Natural killer cell treated with Interleukin-12 subunit alpha and Interleukin-12 subunit beta and Interleukin-15 and Interleukin-18, amount 100 ng/mL, for 72 hours (primary cell): ENCODE measurements at regions not wholly inside any gene's neighbourhood (a gene's known extent, or its start where the extent isn't known, plus 50 kb on each side); places are given as distances from the start of the nearest gene placed in this dataset.
"Not testable (repeated sequence)": the region's sequence is repeated elsewhere in the genome, so short reads cannot be mapped to it uniquely, and the experiment has no call there.

Experiments
- ATAC-seq, 2 donors: fragments of 150-1000 bp; cut with Tn5 transposase in 1 of 2; sonication (Bioruptor Pico), chemical (Tn5 transposase) in 1 of 2; 2 replicates each; pipeline ENCODE4 v1.10.0; 2021
- DNase-seq: peaks from one replicate; pipeline ENCODE4 v3.0.0; 2022; ENCODE audit warnings: low spot score
- H3K27ac Mint-ChIP-seq, 2 donors: 1 replicate in 1 of 2; 2 replicates in 1 of 2; pipeline ENCODE4 v1.8.0; 2022; ENCODE audit warnings: mixed read lengths in 2 of 2, mild to moderate bottlenecking in 1 of 2, moderate library complexity in 1 of 2
- H3K27me3 Mint-ChIP-seq, 2 donors: 1 replicate in 1 of 2; 2 replicates in 1 of 2; pipeline ENCODE4 v1.8.0; 2022; ENCODE audit warnings: mixed read lengths in 2 of 2
- H3K36me3 Mint-ChIP-seq: one replicate; pipeline ENCODE4 v1.8.0; 2022; ENCODE audit warnings: mixed read lengths
- H3K4me1 Mint-ChIP-seq, 2 donors: 1 replicate in 1 of 2; 2 replicates in 1 of 2; pipeline ENCODE4 v1.8.0; 2022; ENCODE audit warnings: low read depth in 2 of 2, mixed read lengths in 2 of 2, mild to moderate bottlenecking in 1 of 2
- H3K4me3 Mint-ChIP-seq: one replicate; pipeline ENCODE4 v1.8.0; 2022; ENCODE audit warnings: mixed read lengths
- H3K9me3 Mint-ChIP-seq: 2 replicates; pipeline ENCODE4 v1.8.0; 2022; ENCODE audit warnings: mixed read lengths

DNA sequence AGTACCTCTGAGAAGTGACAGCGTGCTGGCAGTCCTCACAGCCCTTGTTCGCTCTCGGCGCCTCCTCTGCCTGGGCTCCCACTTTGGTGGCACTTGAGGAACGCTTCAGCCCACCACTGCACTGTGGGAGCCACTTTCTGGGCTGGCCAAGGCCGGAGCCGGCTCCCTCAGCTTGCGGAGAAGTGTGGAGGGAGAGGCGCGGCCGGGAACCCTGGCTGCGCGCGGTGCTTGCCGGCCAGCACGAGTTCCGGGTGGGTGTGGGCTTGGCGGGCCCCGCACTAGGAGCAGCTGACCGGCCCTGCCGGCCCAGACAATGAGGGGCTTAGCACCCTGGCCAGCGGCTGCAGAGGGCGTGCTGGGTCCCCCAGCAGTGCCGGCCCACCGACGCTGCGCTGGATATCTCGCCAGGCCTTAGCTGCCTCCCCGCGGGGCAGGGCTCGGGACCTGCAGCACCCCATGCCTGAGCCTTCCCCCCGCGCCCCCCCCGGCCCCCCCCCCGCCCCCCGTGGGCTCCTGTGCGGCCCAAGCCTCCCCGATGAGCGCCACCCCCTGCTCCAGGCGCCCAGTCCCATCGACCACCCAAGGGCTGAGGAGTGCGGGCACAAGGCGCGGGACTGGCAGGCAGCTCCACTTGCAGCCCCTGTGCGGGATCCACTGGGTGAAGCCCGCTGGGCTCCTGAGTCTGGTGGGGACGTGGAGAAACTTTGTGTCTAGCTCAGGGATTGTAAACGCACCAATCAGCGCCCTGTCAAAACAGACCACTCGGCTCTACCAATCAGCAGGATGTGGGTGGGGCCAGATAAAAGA, 847.7 kb upstream of the CDH6 start:
- H3K4me3 Mint-ChIP-seq, H3K36me3 Mint-ChIP-seq, H3K4me1 Mint-ChIP-seq, H3K27me3 Mint-ChIP-seq, H3K27ac Mint-ChIP-seq, DNase-seq, ATAC-seq: not testable (repeated sequence)
- H3K9me3 Mint-ChIP-seq: peaks cover 12% of the 10 kb centered on the region

DNA sequence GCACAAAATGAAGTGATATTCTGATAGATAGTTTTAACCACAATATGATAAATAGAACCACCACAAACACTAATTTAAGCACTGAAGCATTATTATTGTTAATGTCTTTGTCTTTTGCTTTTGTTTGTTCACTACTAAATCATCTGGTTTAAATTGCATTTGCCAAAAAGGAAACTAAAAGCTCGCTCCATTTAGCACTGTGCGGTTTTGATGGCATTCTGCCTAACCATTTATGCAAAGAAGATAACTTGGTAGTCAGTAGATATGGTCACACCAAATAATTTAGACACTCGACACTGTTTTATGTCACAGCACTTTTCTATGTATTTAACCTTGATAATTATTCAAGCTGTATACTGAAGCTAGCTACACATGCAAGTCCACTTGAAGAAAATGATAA, 849.8 kb upstream of the CDH6 start:
- no peaks in the 10 kb centered on the region for H3K27me3 Mint-ChIP-seq
- DNase-seq (no peak), ATAC-seq (no peak)
- peaks cover 10% of the 10 kb centered on the region for H3K9me3 Mint-ChIP-seq
- no peak overlapping the region for H3K4me3 Mint-ChIP-seq
- no peak overlapping the region for H3K27ac Mint-ChIP-seq
- no peaks in the 10 kb centered on the region for H3K4me1 Mint-ChIP-seq
- peaks cover 2% of the 10 kb centered on the region for H3K36me3 Mint-ChIP-seq

DNA sequence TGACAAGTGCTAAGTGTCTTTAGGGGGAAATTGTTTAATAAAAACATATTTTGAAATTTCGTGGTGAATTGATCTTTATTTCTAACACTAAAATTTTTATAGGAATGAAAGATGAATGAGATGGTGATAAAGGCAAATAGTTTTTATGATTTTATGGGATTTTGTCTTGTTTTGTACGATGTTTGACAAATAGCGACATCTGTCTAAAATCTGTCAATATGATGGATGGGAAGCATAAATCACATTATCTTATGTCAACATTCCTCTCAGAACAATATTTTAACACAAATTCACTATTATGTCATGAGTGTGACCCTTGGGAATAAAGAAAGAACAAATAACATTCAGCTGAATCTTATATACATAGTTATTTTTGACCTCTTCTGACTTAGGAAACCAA, 852.0 kb upstream of the CDH6 start:
- H3K36me3 Mint-ChIP-seq: peaks cover 8% of the 10 kb centered on the region
- H3K27ac Mint-ChIP-seq: no peak overlapping the region
- no peak for ATAC-seq
- H3K27me3 Mint-ChIP-seq: no peaks in the 10 kb centered on the region
- no peak overlapping the region for H3K4me3 Mint-ChIP-seq
- H3K9me3 Mint-ChIP-seq: peaks cover 20% of the 10 kb centered on the region
- no peak for DNase-seq
- H3K4me1 Mint-ChIP-seq: no peaks in the 10 kb centered on the region

DNA sequence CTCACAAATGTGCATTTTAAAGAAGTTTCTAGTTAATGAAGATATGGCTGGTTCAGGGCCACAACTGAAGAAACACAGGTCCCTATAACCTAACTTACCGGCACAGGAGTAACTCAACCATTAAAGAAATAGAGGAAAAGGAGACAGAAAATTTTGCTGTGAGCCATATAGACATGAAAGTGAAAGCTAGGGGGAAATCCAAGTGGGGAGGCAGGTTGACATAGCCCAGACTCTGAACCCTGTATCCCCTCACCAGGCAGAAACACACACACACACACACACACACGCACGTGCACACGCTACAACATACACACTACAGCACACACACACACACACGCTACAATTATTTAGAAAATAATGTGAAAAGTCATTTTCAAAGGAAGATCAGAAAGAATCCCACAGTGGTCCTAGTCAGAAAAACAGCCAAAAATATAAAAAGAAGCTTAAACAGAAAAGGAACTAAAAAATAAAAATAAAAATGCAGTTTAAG, 856.4 kb upstream of the CDH6 start:
- no peak overlapping the region for H3K4me3 Mint-ChIP-seq
- peaks cover 20% of the 10 kb centered on the region for H3K9me3 Mint-ChIP-seq
- no peaks in the 10 kb centered on the region for H3K27me3 Mint-ChIP-seq
- peaks cover 10% of the 10 kb centered on the region for H3K36me3 Mint-ChIP-seq
- no peaks in the 10 kb centered on the region for H3K4me1 Mint-ChIP-seq
- ATAC-seq (no peak), DNase-seq (no peak)
- H3K27ac Mint-ChIP-seq: no peak overlapping the region

DNA sequence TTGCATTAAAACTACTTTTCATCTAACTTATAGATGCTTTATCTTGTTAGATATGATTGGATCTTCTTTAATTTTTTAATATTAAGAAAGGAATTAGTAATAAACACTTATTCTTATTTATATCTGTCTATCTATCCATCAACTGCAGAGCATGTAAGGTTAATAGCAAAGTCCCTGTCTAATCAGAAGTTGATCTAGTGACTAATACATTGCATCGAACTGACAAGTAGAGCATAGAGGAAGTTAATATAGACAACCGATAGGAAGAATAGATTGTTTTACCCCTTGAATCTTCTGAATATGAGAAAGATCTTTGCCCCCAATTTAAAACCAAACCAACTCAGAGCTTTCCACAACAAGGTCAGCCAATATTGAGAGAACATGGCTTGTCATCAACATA, 862.0 kb upstream of the CDH6 start:
- Mint-ChIP-seq H3K36me3 (peaks cover 2% of the 10 kb centered on the region), H3K27ac (no peak overlapping the region), H3K9me3 (peaks cover 13% of the 10 kb centered on the region), H3K27me3 (no peaks in the 10 kb centered on the region), H3K4me1 (no peaks in the 10 kb centered on the region), H3K4me3 (no peak overlapping the region)
- ATAC-seq: no peak
- DNase-seq: no peak

DNA sequence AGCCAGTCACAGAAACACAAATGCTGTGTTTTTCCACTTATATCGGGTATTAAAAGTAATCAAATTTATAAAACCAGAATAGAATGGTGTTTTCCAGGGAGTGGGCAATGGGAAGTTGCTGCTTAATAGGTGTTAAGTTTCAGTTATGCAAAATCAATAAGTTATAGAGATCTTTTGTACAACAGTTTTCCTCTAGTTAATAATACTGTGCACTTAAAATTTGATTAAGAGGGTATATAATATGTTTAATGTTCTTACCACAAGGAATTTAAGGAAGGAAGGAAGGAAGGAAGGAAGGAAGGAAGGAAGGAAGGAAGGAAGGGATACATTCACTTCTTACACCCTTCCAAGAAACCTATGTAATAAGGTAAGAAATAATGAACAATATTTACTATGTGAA, 867.7 kb upstream of the CDH6 start:
- no peaks in the 10 kb centered on the region for H3K27me3 Mint-ChIP-seq
- DNase-seq (no peak), ATAC-seq (no peak)
- H3K9me3 Mint-ChIP-seq: peaks cover 6% of the 10 kb centered on the region
- no peak overlapping the region for H3K27ac Mint-ChIP-seq
- no peaks in the 10 kb centered on the region for H3K4me1 Mint-ChIP-seq
- H3K36me3 Mint-ChIP-seq: no peaks in the 10 kb centered on the region
- H3K4me3 Mint-ChIP-seq: no peak overlapping the region

DNA sequence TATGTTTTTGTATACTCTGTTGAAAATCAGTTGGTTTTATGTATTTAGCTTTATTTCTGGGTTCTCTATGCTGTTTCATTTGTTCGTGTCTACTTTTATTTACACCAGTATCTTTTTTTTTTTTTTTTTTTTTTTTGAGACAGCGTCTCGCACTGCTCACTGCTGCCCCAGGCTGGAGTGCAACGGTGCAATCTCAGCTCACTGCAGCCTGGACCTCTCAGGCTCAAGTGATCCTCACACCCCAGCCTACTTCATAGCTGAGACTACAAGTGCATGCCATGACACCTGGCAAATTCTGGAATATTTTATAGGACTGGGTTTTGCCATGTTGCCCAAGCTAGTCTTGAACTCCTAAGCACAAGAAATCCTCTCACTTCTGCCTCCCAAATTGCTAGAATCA, 869.4 kb upstream of the CDH6 start:
- no peak for DNase-seq
- no peaks in the 10 kb centered on the region for H3K27me3 Mint-ChIP-seq
- no peak for ATAC-seq
- no peak overlapping the region for H3K4me3 Mint-ChIP-seq
- no peaks in the 10 kb centered on the region for H3K36me3 Mint-ChIP-seq
- no peak overlapping the region for H3K27ac Mint-ChIP-seq
- peaks cover 7% of the 10 kb centered on the region for H3K9me3 Mint-ChIP-seq
- no peaks in the 10 kb centered on the region for H3K4me1 Mint-ChIP-seq

DNA sequence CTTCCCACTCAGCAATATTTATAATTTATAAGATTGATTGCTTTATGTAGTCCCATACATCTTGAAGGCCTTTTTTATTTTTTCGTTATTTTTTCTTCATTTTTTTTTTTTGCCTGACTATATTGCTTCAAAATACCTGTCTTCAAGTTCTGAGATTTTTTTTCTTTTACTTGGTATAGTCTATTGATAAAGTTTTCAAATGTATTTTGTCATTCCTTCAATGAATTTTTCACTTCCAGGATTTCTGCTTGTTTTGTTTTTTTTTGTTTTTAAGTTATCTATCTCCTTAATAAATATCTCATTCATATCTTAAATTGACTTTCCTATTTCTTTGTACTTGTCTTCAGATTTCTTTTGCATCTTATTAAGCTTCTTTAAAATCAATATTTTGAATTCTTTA, 905.6 kb upstream of the CDH6 start:
- Mint-ChIP-seq H3K4me3 (no peak overlapping the region), H3K27ac (no peak overlapping the region), H3K9me3 (peaks cover 22% of the 10 kb centered on the region)

DNA sequence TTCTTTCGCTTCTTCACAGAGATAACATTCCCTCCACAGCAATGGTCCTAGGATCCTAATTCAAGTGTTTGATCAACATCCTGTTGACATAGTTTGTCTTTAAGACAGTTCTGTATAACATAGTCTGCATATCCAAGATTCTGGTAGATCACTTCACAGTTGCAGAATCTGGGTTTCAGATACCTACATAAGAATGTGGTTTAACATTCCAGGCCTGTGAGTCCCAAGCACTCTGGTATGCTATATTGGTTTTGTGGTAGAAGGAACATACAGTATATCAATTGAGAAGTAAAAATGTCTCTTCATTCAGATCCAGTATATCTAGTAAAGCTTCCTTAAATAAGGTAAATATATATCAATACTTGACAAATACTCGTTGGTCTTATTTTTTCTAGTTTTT, 914.2 kb upstream of the CDH6 start:
- H3K4me3 Mint-ChIP-seq: no peak overlapping the region
- ATAC-seq (no peak), DNase-seq (no peak)
- peaks cover 14% of the 10 kb centered on the region for H3K36me3 Mint-ChIP-seq
- H3K27me3 Mint-ChIP-seq: no peaks in the 10 kb centered on the region
- no peak overlapping the region for H3K27ac Mint-ChIP-seq
- H3K4me1 Mint-ChIP-seq: no peaks in the 10 kb centered on the region
- peaks cover 19% of the 10 kb centered on the region for H3K9me3 Mint-ChIP-seq

More for the DNA sequence above, 905.6 kb upstream of the CDH6 start:
- H3K27me3 Mint-ChIP-seq: no peaks in the 10 kb centered on the region
- H3K4me1 Mint-ChIP-seq: no peaks in the 10 kb centered on the region
- ATAC-seq (no peak), DNase-seq (no peak)
- H3K36me3 Mint-ChIP-seq: peaks cover 11% of the 10 kb centered on the region

DNA sequence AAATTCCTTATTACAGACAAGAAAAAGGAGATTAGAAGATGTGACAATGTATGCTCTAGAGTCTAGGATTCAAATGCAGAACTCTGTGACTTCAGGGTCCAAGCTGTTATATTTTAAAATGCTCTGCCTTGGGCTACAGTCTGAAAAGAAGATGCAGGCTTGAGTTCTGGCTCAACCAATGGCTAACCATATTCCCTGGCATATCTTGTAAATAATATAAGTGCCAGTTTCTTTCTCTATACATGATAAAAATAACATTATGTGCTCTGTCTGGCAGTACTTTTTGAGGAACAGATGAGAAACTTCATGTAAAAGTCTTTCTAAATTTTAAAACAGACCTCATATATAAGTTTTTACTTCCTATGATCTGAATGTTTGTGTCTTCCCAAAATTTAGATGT, 926.5 kb upstream of the CDH6 start:
- no peak overlapping the region for H3K4me3 Mint-ChIP-seq
- no peaks in the 10 kb centered on the region for H3K4me1 Mint-ChIP-seq
- H3K27ac Mint-ChIP-seq: no peak overlapping the region
- ATAC-seq (no peak), DNase-seq (no peak)
- peaks cover 17% of the 10 kb centered on the region for H3K36me3 Mint-ChIP-seq
- H3K27me3 Mint-ChIP-seq: no peaks in the 10 kb centered on the region
- peaks cover 17% of the 10 kb centered on the region for H3K9me3 Mint-ChIP-seq

DNA sequence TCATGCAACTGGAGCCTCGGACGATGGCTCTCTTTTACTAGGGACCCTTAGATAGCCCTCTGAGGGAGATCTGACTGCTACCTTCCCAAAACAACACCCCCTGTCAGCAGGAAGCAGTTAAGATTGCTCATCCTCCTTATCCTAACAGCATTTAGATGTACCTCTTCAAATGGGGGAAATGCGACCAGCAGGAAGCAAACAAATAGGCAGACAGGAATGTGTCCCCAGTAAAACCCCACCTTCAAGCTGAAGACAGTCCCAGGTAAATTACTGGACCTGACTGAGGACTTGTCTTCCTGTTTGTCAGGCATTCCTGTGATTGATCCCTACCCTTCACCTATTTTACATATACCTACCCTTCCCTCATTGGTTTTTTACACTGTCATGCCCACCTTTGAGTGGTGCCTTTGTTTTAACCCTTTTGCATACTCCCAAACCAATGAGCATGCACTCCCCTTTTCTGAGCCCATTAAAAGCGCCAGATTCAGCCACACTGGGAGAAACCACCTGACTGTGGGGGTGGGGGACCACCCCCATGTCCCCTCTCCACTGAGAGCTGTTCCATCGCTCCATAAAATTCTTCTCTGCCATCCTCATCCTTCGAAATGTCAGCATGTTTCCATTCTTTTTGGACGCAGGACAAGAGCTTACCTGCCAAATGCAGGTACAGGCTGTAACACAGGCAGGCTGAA, 954.0 kb upstream of the CDH6 start:
- Mint-ChIP-seq H3K27me3 (no peaks in the 10 kb centered on the region), H3K4me3 (no peak overlapping the region), H3K27ac (no peak overlapping the region), H3K4me1 (no peaks in the 10 kb centered on the region), H3K36me3 (peaks cover 11% of the 10 kb centered on the region), H3K9me3 (peaks cover 8% of the 10 kb centered on the region)
- no peak for ATAC-seq
- no peak for DNase-seq

DNA sequence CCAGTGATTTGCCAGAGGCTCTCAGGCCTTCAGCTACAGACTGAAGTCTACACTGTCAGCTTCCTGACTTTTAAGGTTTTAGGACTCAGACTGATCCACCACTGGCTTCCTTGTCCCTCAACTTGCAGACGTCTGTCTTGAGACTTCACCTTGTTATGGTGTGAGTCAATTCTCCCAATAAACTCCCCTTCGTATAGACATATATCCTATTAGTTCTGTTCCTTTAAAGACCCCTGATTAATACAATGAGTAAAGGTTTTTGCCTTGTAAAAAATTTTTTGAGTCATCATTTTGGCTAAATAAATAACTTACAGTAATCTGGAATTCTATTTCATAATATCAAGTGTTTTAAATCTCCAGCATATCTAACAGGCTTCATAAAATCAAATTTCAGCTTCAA, 956.3 kb upstream of the CDH6 start:
- Mint-ChIP-seq H3K9me3 (peaks cover 9% of the 10 kb centered on the region), H3K27me3 (no peaks in the 10 kb centered on the region), H3K4me3 (no peak overlapping the region), H3K4me1 (no peaks in the 10 kb centered on the region), H3K36me3 (peaks cover 11% of the 10 kb centered on the region), H3K27ac (no peak overlapping the region)
- DNase-seq: no peak
- ATAC-seq: no peak

DNA sequence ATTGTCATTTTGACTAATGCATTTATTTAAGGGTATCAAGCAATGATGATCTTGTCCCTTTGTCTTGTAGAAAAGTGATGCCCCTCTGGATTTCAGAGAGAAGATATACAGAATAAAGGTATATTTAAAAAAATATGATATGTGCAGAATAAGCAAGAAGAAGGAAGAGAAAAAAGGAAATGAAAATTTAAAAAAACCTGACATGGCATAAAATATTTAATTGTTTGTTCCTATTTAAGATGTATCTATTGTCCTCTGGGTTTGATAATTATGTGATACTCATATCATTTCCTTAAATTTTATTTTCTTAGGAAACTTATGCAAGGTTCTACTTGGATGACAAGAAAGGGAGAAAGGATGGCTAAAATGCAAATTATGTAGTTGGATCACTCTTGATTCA, 983.7 kb upstream of the CDH6 start:
- H3K4me3 Mint-ChIP-seq: no peak overlapping the region
- DNase-seq (no peak), ATAC-seq (no peak)
- H3K27ac Mint-ChIP-seq: no peak overlapping the region
- H3K9me3 Mint-ChIP-seq: peaks cover 35% of the 10 kb centered on the region
- H3K27me3 Mint-ChIP-seq: no peaks in the 10 kb centered on the region
- peaks cover 6% of the 10 kb centered on the region for H3K36me3 Mint-ChIP-seq
- no peaks in the 10 kb centered on the region for H3K4me1 Mint-ChIP-seq

DNA sequence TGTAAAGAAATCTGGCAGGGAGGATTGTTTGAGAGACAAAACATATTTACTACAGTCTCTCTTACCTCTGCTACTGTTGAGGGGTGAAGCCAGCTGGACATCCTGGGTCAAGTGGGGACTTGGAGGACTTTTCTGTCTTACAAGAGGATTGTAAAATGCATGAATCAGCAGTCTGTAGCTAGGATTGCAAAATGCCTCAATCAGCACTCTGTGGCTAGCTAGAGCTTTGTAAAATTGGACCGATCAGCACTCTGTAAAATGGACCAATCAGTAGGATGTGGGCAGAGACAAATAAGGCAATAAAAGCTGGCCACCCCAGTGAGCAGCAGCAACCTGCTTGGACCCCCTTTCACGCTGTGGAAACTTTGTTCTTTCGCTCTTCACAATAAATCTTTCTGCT, 995.8 kb upstream of the CDH6 start:
- Mint-ChIP-seq H3K27me3 (no peaks in the 10 kb centered on the region), H3K9me3 (peaks cover 11% of the 10 kb centered on the region), H3K27ac (no peak overlapping the region), H3K4me3 (no peak overlapping the region), H3K36me3 (peaks cover 8% of the 10 kb centered on the region), H3K4me1 (no peaks in the 10 kb centered on the region)
- DNase-seq (no peak), ATAC-seq (no peak)
